ENCODE measurements at regions not wholly inside any gene's neighbourhood (a gene's known extent, or its start where the extent isn't known, plus 50 kb on each side); places are given as distances from the start of the nearest gene placed in this dataset.

GRCh38 chr6:40743226-40743625 is 156.1 kb upstream of the LRFN2 start:
- DNase-seq, result no peak

- no peak for DNase-seq
Observed at GRCh38 chr6:40740518-40740917, 153.4 kb upstream of the LRFN2 start.

- DNase-seq, result no peak
Observed at GRCh38 chr6:40738551-40739193, 151.5 kb upstream of the LRFN2 start.

GRCh38 chr6:40735521-40735920 is 148.4 kb upstream of the LRFN2 start:
- DNase-seq, result no peak

GRCh38 chr6:40735121-40735520 is 148.0 kb upstream of the LRFN2 start:
- DNase-seq, result no peak

- DNase-seq, result no peak
Observed at GRCh38 chr6:40734607-40735006, 147.4 kb upstream of the LRFN2 start.

GRCh38 chr6:40733770-40734396 is 146.7 kb upstream of the LRFN2 start:
- no peak for DNase-seq

- DNase-seq, result no peak
Observed at GRCh38 chr6:40733290-40733689, 146.1 kb upstream of the LRFN2 start.

GRCh38 chr6:40732878-40733277 is 145.7 kb upstream of the LRFN2 start:
- DNase-seq, result no peak

GRCh38 chr6:40728643-40729042 is 141.5 kb upstream of the LRFN2 start:
- DNase-seq, result no peak

- no peak for DNase-seq
Observed at GRCh38 chr6:40727271-40727670, 140.1 kb upstream of the LRFN2 start.

GRCh38 chr6:40726853-40727252 is 139.7 kb upstream of the LRFN2 start:
- DNase-seq, result no peak

GRCh38 chr6:40725390-40725789 is 138.2 kb upstream of the LRFN2 start:
- no peak for DNase-seq

GRCh38 chr6:40724886-40725285 is 137.7 kb upstream of the LRFN2 start:
- DNase-seq, result no peak

- no peak for DNase-seq
Observed at GRCh38 chr6:40723967-40724366, 136.8 kb upstream of the LRFN2 start.

GRCh38 chr6:40722553-40723258 is 135.5 kb upstream of the LRFN2 start:
- no peak for DNase-seq

GRCh38 chr6:40722091-40722490 is 134.9 kb upstream of the LRFN2 start:
- no peak for DNase-seq

GRCh38 chr6:40721271-40721952 is 134.2 kb upstream of the LRFN2 start:
- no peak for DNase-seq

- no peak for DNase-seq
Observed at GRCh38 chr6:40720375-40720748, 133.2 kb upstream of the LRFN2 start.

GRCh38 chr6:40719671-40720374 is 132.7 kb upstream of the LRFN2 start:
- no peak for DNase-seq

- no peak for DNase-seq
Observed at GRCh38 chr6:40718401-40718800, 131.2 kb upstream of the LRFN2 start.

- DNase-seq, result no peak
Observed at GRCh38 chr6:40717411-40718057, 130.4 kb upstream of the LRFN2 start.

Measured in CD4-positive, alpha-beta T cell treated with Interleukin-15 for 1 hour (primary cell).